Psoas muscle (tissue), 7 donors: ENCODE measurements at regions not wholly inside any gene's neighbourhood (a gene's known extent, or its start where the extent isn't known, plus 50 kb on each side); places are given as distances from the start of the nearest gene placed in this dataset.

Experiments
- ATAC-seq, 4 donors: fragments of 200-7000 bp; cut with Tn5 transposase; one replicate each; pipeline ENCODE4 v1.9.1; 2020; ENCODE audit warnings: moderate library complexity in 3 of 4, mild to moderate bottlenecking in 2 of 4
- DNase-seq, 2 donors: peaks; one replicate each; pipeline ENCODE4 v3.0.0-alpha.2; 2020
- H3K27ac ChIP-seq: fragments of 200-600 bp; one replicate; pipeline ENCODE4 v1.8.0; 2022
- H3K27me3 ChIP-seq, 3 donors: fragments of 200-600 bp in 1 of 3; one replicate each; pipeline versions ENCODE4 v1.6.1 to v1.8.0; 2013 to 2022; ENCODE audit warnings: low read length in 2 of 3, mild to moderate bottlenecking in 2 of 3, moderate library complexity in 1 of 3; ENCODE audit not compliant: insufficient read depth in 3 of 3
- H3K36me3 ChIP-seq, 2 donors: fragments of 200-600 bp in 1 of 2; one replicate each; pipeline versions ENCODE4 v1.6.1 to v1.8.0; 2013 to 2022; ENCODE audit warnings: low read depth in 1 of 2, mild to moderate bottlenecking in 1 of 2, moderate library complexity in 1 of 2; ENCODE audit not compliant: insufficient read depth in 1 of 2
- H3K4me1 ChIP-seq: fragments of 200-600 bp; one replicate; pipeline ENCODE4 v1.8.0; 2022
- H3K4me3 ChIP-seq: fragments of 200-600 bp; one replicate; pipeline ENCODE4 v1.8.0; 2022; ENCODE audit warnings: mild to moderate bottlenecking
- H3K9me3 ChIP-seq: fragments of 200-600 bp; one replicate; pipeline ENCODE4 v1.8.0; 2022
- WGBS, 3 donors: extraction: QIAGEN DNeasy Blood & Tissue Kit; methylation state at CpG; one replicate each; pipeline versions ENCODE4 v1.1.6 to v1.1.7; 2013; 5-methylcytosine and 5-hydroxymethylcytosine counted together
- intact Hi-C, 2 donors: fragments of 100-400 bp; cut with DNase I; formaldehyde crosslinking; loops; one replicate each; pipeline versions ENCODE4 v1.11.0 to v1.14.2; 2022
- TF ChIP-seq, protein P1 (sequence below): fragments of 200-600 bp; IDR thresholded peaks from one replicate; pipeline ENCODE4 v1.8.0; 2022; ENCODE audit warnings: antibody characterized with exemption
- donor health status: healthy with polysubstance abuse.
- donor health status: DM: no; HTN: no; CAD: no; lungs with moderate emphysema.
- donor health status: Bipolar disorder and iron deficiency.
- donor health status: healthy.
- donor health status: DM: yes; HTN: yes; CAD: no.
- donor health status: DM: no; HTN: no; CAD: no.
- donor health status: DM: yes; HTN: yes; CAD: no.

DNA sequence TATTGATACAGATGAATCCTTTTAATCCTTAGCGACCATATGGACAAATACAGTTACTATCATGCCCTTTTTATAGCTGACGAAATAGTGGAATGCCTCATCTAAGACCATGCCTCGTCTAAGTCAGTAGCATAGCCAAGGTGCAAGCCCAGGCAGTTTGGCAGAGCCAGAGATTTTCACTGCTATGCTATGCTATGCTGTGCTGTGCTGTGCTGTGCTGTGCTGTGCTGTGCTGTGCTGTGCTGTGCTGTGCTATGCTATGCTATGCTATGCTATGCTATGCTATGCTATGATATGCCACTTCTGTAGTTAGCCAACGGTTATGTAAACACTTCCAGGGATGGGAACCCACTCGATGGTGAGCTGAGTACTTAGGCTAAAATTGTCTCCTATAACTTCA lies 91.6 kb upstream of the MAP4K3 start:
- DNase-seq = no peak
- TF ChIP-seq, protein P1, sequence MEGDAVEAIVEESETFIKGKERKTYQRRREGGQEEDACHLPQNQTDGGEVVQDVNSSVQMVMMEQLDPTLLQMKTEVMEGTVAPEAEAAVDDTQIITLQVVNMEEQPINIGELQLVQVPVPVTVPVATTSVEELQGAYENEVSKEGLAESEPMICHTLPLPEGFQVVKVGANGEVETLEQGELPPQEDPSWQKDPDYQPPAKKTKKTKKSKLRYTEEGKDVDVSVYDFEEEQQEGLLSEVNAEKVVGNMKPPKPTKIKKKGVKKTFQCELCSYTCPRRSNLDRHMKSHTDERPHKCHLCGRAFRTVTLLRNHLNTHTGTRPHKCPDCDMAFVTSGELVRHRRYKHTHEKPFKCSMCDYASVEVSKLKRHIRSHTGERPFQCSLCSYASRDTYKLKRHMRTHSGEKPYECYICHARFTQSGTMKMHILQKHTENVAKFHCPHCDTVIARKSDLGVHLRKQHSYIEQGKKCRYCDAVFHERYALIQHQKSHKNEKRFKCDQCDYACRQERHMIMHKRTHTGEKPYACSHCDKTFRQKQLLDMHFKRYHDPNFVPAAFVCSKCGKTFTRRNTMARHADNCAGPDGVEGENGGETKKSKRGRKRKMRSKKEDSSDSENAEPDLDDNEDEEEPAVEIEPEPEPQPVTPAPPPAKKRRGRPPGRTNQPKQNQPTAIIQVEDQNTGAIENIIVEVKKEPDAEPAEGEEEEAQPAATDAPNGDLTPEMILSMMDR = no peak
- H3K36me3 ChIP-seq = no peaks in the 10 kb centered on the region
- no peak for ATAC-seq
- H3K4me3 ChIP-seq = no peak overlapping the region
- H3K4me1 ChIP-seq = peaks cover 39% of the 10 kb centered on the region
- H3K9me3 ChIP-seq = no peaks in the 10 kb centered on the region
- H3K27ac ChIP-seq = no peak overlapping the region
- no peaks in the 10 kb centered on the region for H3K27me3 ChIP-seq
- WGBS, 3 donors = 79 to 87% (median 79%) methylated on average over 5 of the region's 5 CpGs
- intact Hi-C loops = no loop called here

DNA sequence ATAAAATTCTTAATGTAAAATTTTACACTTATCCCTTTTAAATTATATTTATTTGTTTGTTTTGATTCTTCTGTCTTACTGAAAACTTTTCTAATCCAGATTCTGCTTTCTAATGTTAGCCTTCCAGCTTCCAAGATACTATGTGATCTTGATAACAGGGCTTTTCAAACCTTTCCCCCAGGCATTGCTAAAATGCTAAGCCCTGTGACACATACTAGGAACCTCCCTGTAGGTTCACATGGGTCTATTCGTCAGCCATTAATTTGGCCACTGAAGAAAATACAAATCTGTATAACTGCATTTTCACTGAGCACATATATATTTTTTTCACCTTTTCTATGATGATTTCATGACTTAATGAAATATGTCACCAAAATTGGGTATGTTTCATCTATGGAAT lies 92.8 kb upstream of the MAP4K3 start:
- Histone ChIP-seq H3K27ac (peak overlapping the region; percentile 32), H3K4me1 (peaks cover 28% of the 10 kb centered on the region), H3K9me3 (no peaks in the 10 kb centered on the region), H3K27me3 (no peaks in the 10 kb centered on the region), H3K36me3 (no peaks in the 10 kb centered on the region), H3K4me3 (no peak overlapping the region)
- intact Hi-C loops = loop anchor here in 1 of 2 donors (5.0 kb wide), 1 partner anchor 42 kb away; no protein-coding TSS in a partner anchor
- ATAC-seq (peak in 1 of 4 donors; percentile 48), DNase-seq (no peak)
- TF ChIP-seq, protein P1 = no peak
- 84 to 93% (median 88%) methylated on average over 1 of the region's 1 CpG for WGBS, 3 donors

DNA sequence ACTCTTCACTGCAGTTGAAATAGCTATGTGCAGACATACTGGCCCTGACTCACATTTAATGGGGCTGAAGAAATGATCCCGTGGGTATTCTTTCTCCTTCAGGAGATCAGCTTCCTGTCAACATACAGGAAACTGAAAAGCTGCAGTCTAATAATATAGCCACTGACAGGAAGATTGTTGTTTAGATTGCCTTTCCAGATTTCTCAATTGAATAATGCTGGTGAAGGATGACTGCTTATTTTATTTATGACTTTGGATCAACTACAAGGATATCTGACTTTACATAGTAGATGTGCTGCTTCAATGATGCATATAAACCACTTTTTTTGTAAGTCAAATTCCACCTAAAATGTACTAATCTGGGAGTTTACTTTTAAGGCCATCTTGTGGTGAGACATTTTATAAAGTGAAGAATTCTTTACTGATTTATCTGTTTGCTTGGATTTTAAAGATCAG lies 93.4 kb upstream of the MAP4K3 start:
- peak; percentile 49 to 89 (median 80) for ATAC-seq

DNA sequence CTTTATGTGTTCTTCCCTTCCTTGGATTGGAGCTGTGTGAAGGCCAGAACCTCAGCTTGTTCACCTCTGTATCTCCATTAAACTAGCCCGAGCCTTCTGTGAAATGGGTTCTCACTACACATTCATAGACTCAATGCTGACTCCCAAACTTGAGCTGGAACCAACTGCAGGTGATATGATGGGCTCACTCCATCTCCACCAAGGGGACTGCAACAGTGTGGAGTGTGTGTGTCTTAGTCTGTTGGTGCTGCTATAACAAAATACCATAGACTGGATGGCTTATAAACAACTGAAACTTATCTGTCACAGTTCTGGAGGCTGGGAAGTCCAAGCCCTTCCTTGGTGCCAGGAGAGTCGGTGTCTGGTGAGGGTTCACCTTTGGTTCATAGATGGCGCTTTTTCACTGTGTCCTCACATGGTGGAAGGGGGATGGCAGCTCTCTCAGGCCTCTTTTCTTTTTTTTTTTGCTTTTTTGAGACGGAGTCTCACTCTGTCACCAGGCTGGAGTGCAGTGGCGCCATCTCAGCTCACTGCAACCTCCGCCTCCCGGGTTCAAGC lies 94.2 kb upstream of the MAP4K3 start:
- Histone ChIP-seq H3K4me3 (no peak overlapping the region), H3K27ac (no peak overlapping the region), H3K9me3 (no peaks in the 10 kb centered on the region), H3K36me3 (no peaks in the 10 kb centered on the region), H3K27me3 (no peaks in the 10 kb centered on the region), H3K4me1 (peaks cover 13% of the 10 kb centered on the region)
- TF ChIP-seq, protein P1 = no peak
- intact Hi-C loops = loop anchor here in 1 of 2 donors (5.0 kb wide), 1 partner anchor 41 kb away; no protein-coding TSS in a partner anchor
- ATAC-seq (no peak), DNase-seq (no peak)
- 73 to 100% (median 86%) methylated on average over 7 of the region's 7 CpGs for WGBS, 3 donors

More for the DNA sequence above, 93.4 kb upstream of the MAP4K3 start:
- peak overlapping the region; percentile 32 for H3K27ac ChIP-seq
- H3K4me1 ChIP-seq = peaks cover 22% of the 10 kb centered on the region
- H3K4me3 ChIP-seq = no peak overlapping the region
- intact Hi-C loops = loop anchor here in 1 of 2 donors (5.0 kb wide), 1 partner anchor 42 kb away; no protein-coding TSS in a partner anchor
- TF ChIP-seq, protein P1 = no peak
- 11 to 19% (median 15%) methylated on average over 1 of the region's 1 CpG for WGBS, 3 donors
- no peak for DNase-seq
- H3K36me3 ChIP-seq = no peaks in the 10 kb centered on the region
- H3K9me3 ChIP-seq = no peaks in the 10 kb centered on the region
- no peaks in the 10 kb centered on the region for H3K27me3 ChIP-seq
